Testis (tissue), 2 donors: ENCODE measurements at regions not wholly inside any gene's neighbourhood (a gene's known extent, or its start where the extent isn't known, plus 50 kb on each side); places are given as distances from the start of the nearest gene placed in this dataset.

Source experiments
- POLR2A ChIP-seq: fragments of 450-650 bp; IDR thresholded peaks from one replicate; pipeline ENCODE4 v1.6.1; 2017; ENCODE audit warnings: antibody characterized with exemption, mild to moderate bottlenecking, moderate library complexity
- TF ChIP-seq, protein P1 (sequence below), 3 experiments: fragments of 450-650 bp in 2 of 3; fragments of 200-600 bp in 1 of 3; sonication (generic) in 1 of 3; IDR thresholded peaks; one replicate each; pipeline ENCODE4 v1.5.1; 2016 to 2019; ENCODE audit warnings: antibody characterized with exemption in 3 of 3, mild to moderate bottlenecking in 2 of 3, moderate library complexity in 1 of 3

DNA sequence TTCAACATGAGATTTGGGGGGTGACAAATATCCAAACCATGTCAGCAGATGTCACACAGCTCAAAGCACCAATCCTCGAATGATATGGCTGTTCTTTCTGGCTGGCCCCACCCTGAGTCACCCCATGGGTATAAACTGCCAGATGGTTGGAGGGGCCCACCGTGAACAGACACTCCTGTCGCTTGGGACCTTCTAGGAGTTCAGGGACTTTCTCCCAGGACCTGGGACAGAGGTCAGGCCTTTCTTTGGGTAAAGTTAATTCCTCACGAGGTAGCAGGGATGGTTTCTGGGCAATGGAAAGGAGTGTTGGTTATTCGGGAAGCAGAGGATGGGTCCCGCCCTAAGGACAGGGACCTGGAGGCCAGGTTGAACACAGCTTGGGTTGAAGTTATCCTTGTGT is 262.0 kb downstream of the ACTR3B start:
- TF ChIP-seq, protein P1, sequence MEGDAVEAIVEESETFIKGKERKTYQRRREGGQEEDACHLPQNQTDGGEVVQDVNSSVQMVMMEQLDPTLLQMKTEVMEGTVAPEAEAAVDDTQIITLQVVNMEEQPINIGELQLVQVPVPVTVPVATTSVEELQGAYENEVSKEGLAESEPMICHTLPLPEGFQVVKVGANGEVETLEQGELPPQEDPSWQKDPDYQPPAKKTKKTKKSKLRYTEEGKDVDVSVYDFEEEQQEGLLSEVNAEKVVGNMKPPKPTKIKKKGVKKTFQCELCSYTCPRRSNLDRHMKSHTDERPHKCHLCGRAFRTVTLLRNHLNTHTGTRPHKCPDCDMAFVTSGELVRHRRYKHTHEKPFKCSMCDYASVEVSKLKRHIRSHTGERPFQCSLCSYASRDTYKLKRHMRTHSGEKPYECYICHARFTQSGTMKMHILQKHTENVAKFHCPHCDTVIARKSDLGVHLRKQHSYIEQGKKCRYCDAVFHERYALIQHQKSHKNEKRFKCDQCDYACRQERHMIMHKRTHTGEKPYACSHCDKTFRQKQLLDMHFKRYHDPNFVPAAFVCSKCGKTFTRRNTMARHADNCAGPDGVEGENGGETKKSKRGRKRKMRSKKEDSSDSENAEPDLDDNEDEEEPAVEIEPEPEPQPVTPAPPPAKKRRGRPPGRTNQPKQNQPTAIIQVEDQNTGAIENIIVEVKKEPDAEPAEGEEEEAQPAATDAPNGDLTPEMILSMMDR (IDR thresholded peaks at IDR 0.05) = no peak
- TF ChIP-seq POLR2A = no peak
